ENCODE measurements at regions not wholly inside any gene's neighbourhood (a gene's known extent, or its start where the extent isn't known, plus 50 kb on each side); places are given as distances from the start of the nearest gene placed in this dataset.

DNA sequence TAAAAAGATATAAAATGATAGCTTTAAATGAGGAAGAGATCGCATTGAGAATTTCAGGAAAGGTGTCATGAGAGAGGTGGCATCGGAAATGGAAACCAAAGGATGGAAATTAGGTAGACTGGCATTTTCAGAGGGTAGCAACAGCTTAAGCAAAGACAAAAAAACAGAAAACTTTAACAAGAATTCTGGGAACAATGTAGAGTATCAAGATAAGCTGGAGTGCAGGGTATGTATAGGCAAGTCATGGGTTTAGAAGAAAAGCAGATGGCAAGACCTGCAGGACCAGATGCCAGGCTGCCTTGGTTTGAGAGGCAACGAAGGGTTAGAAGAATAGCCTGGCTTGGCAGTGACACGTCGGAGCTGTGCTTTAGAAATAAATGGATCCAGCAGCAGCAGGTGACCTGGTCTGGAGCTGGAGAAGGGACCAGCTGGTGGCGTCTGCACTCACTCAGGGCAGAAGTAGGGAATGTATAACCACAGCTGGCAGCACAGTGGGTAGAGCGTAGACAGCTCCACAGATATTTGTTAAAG, 149.4 kb upstream of the TIAM1 start:
- WGBS, 2 donors, result 80% methylated on average over 7 of the region's 7 CpGs
- H3K4me3 ChIP-seq (ENCODE audit: low read depth, poor library complexity, severe bottlenecking), result no peak overlapping the region
- no peak for TF ChIP-seq POLR2A (IDR thresholded peaks at IDR 0.05)
- TF ChIP-seq, protein P1, sequence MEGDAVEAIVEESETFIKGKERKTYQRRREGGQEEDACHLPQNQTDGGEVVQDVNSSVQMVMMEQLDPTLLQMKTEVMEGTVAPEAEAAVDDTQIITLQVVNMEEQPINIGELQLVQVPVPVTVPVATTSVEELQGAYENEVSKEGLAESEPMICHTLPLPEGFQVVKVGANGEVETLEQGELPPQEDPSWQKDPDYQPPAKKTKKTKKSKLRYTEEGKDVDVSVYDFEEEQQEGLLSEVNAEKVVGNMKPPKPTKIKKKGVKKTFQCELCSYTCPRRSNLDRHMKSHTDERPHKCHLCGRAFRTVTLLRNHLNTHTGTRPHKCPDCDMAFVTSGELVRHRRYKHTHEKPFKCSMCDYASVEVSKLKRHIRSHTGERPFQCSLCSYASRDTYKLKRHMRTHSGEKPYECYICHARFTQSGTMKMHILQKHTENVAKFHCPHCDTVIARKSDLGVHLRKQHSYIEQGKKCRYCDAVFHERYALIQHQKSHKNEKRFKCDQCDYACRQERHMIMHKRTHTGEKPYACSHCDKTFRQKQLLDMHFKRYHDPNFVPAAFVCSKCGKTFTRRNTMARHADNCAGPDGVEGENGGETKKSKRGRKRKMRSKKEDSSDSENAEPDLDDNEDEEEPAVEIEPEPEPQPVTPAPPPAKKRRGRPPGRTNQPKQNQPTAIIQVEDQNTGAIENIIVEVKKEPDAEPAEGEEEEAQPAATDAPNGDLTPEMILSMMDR (IDR thresholded peaks at IDR 0.05), result no peak
- no peak for DNase-seq (ENCODE audit: low spot score in 2 of 2)
- intact Hi-C loops (cut with DNase I; ENCODE audit: low total_unique reads), result no loop called here

DNA sequence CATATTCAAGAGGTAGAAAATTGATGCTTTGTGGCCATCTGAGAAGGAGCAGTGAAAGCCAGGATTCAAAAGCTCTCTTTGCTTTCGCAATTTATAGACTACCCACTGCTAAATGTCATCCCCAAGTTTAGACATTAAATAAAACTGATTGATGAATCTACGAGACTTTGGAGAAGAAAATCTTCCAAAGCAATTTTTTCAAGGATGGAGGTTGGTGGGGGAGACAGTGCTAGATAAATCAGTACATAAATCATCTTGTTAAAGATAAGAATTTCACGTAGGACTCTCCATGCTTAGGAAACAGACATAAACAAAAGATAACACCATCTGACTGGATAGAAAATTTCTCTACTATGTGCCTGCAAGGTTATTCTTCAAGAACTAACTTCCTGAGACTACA, 147.6 kb upstream of the TIAM1 start:
- 79 to 83% methylated on average over 3 of the region's 3 CpGs for WGBS, 2 donors
- intact Hi-C loops (cut with DNase I; ENCODE audit: low total_unique reads), result no loop called here
- TF ChIP-seq POLR2A (IDR thresholded peaks at IDR 0.05), result no peak
- TF ChIP-seq, protein P1 (IDR thresholded peaks at IDR 0.05), result no peak
- no peak overlapping the region for H3K4me3 ChIP-seq (ENCODE audit: low read depth, poor library complexity, severe bottlenecking)
- no peak for DNase-seq (ENCODE audit: low spot score in 2 of 2)

DNA sequence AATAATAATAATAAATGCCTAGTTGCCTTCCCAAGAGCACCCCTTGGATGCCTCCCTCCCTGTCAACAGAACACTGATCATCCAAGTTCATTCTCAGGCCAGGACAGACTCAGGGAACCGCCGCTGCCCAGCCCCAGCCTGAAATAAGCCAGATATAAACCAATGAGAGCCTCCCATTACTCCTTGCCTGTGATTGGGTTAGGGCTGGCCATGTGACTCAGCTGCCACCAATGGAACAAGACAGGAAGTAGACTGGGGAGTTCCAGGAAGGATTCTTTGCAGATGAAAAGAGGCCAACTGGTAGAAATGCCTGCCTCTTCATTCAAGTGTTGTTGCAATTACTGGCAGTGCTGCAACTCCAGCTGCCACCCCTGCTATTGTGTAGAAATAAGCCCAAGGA, 146.4 kb upstream of the TIAM1 start:
- intact Hi-C loops (cut with DNase I; ENCODE audit: low total_unique reads), result no loop called here
- WGBS, 2 donors, result 81 to 91% methylated on average over 2 of the region's 2 CpGs
- TF ChIP-seq, protein P1 (IDR thresholded peaks at IDR 0.05), result no peak
- TF ChIP-seq POLR2A (IDR thresholded peaks at IDR 0.05), result no peak

DNA sequence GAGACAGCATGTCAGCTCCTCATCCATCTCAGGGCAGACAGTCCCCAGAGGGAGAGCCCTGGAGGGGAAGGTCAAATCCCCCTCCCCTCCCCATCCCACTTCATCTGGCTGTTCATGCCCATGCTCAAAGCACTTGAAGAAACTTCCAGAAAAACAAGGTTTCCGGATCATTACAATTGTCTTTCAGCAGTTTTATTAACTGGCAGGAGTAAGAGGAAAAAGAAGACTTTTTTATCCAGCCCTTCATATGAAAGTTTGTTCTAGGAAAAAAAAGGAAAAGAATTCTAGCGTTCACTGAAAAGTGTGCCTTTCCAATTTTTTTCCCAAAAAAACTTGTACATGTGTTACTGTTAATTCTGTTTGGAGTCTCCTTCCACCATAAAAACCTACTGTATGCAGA, 145.7 kb upstream of the TIAM1 start:
- intact Hi-C loops (cut with DNase I; ENCODE audit: low total_unique reads), result no loop called here
- TF ChIP-seq POLR2A (IDR thresholded peaks at IDR 0.05), result no peak
- TF ChIP-seq, protein P1 (IDR thresholded peaks at IDR 0.05), result no peak
- 61 to 78% methylated on average over 2 of the region's 2 CpGs for WGBS, 2 donors
- no peak overlapping the region for H3K4me3 ChIP-seq (ENCODE audit: low read depth, poor library complexity, severe bottlenecking)
- no peak for DNase-seq (ENCODE audit: low spot score in 2 of 2)

More for the DNA sequence above, 146.4 kb upstream of the TIAM1 start:
- H3K4me3 ChIP-seq (ENCODE audit: low read depth, poor library complexity, severe bottlenecking), result no peak overlapping the region
- DNase-seq (ENCODE audit: low spot score in 2 of 2), result no peak

DNA sequence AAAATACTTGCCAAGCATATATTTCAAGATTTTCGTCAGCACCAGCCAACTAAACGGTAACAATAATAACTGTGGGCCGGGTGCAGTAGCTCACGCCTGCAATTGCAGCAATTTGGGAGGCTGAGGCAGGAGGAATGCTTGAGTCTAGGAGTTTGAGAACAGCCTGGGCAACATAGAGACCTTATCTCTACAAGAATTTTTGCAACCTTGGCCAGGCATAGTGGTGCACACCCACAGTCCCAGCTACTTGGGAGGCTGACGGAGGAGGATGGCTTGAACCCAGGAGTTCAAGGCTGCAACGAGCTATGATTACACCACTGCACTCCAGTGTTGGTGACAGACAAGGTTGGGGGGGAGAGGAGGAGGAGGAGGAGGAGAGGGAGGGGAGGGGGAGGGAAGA, 145.0 kb upstream of the TIAM1 start:
- no peak for TF ChIP-seq POLR2A (IDR thresholded peaks at IDR 0.05)
- TF ChIP-seq, protein P1 (IDR thresholded peaks at IDR 0.05), result no peak
- intact Hi-C loops (cut with DNase I; ENCODE audit: low total_unique reads), result no loop called here
- 66 to 72% methylated on average over 6 of the region's 6 CpGs for WGBS, 2 donors
- no peak for DNase-seq (ENCODE audit: low spot score in 2 of 2)
- no peak overlapping the region for H3K4me3 ChIP-seq (ENCODE audit: low read depth, poor library complexity, severe bottlenecking)

DNA sequence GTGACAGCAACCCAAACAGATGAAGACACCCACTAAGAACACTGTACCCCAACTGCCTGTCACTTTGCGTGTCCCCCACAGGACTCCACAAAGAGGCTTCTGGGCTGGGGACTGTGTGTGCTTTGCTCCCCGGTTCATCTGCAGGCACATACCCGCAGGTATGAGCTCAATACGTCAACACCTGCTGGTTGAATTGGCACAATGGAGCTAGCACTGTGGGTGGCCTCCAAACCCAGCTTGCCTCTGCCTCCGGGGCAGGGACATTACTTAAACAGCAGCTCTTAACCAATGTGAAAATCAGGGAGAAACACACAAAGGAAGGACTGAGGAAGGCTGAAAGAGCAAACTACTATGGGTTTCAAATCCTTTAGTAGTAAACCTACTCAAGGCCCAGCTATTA, 140.2 kb upstream of the TIAM1 start:
- WGBS, 2 donors, result 67 to 78% methylated on average over 5 of the region's 5 CpGs
- intact Hi-C loops (cut with DNase I; ENCODE audit: low total_unique reads), result no loop called here
- H3K4me3 ChIP-seq (ENCODE audit: low read depth, poor library complexity, severe bottlenecking), result no peak overlapping the region
- TF ChIP-seq POLR2A (IDR thresholded peaks at IDR 0.05), result no peak
- TF ChIP-seq, protein P1 (IDR thresholded peaks at IDR 0.05), result no peak
- no peak for DNase-seq (ENCODE audit: low spot score in 2 of 2)

Data from lower leg skin (tissue), 4 donors.